A549 (cell line): ENCODE measurements at regions not wholly inside any gene's neighbourhood (a gene's known extent, or its start where the extent isn't known, plus 50 kb on each side); places are given as distances from the start of the nearest gene placed in this dataset.

Source experiments
- small RNA-seq, 6 experiments: library from RNA; depleted of rRNA; stranded (forward); fragments of <200 nt; gene quantifications; one replicate each; pipeline ENCODE3, GENCODE V24; 2012

Small RNA genes lying in the stretch of these regions (small RNA-seq; reads per million reads assigned to genes)
- 0 reads per million in 6 experiments for gene MIR6072
- 0 reads per million in 6 experiments for gene RNU6-576P
- gene RNU6-889P = 0 reads per million in 6 experiments
